CD14-positive monocyte (primary cell): ENCODE measurements at regions not wholly inside any gene's neighbourhood (a gene's known extent, or its start where the extent isn't known, plus 50 kb on each side); places are given as distances from the start of the nearest gene placed in this dataset.

Experiments used
- DNase-seq, 3 donors: peaks; one replicate each; pipeline ENCODE4 v3.0.0-alpha.2; 2011 to 2022
- H2AFZ ChIP-seq: 2 replicates; pipeline ENCODE4 v1.6.0; 2012; ENCODE audit warnings: mild to moderate bottlenecking, low read depth, low read length, inconsistent platforms; ENCODE audit not compliant: insufficient read depth, poor library complexity, severe bottlenecking
- H3K27ac ChIP-seq, 2 donors: 1 replicate in 1 of 2; 2 replicates in 1 of 2; pipeline ENCODE4 v1.5.1; 2012 to 2013; ENCODE audit warnings: low read length in 2 of 2, control low read depth in 1 of 2, inconsistent platforms in 1 of 2, low read depth in 1 of 2, mild to moderate bottlenecking in 1 of 2
- H3K27me3 ChIP-seq, 2 donors: one replicate each; pipeline versions ENCODE4 v1.6.0 to v1.6.1; 2011 to 2013; ENCODE audit warnings: low read length in 2 of 2; ENCODE audit not compliant: control insufficient read depth in 2 of 2, insufficient read depth in 2 of 2
- H3K36me3 ChIP-seq, 2 donors: replicated peaks in 1 of 2; 1 replicate in 1 of 2; 2 replicates in 1 of 2; pipeline versions ENCODE4 v1.5.1 to v1.6.1; 2012 to 2013; ENCODE audit warnings: low read length in 2 of 2, control low read depth in 1 of 2, inconsistent platforms in 1 of 2, mild to moderate bottlenecking in 1 of 2; ENCODE audit not compliant: insufficient read depth in 2 of 2, control insufficient read depth in 1 of 2
- H3K4me1 ChIP-seq, 2 donors: 1 replicate in 1 of 2; 2 replicates in 1 of 2; pipeline versions ENCODE4 v1.5.1 to v1.6.1; 2012 to 2013; ENCODE audit warnings: low read length in 2 of 2, control low read depth in 1 of 2, inconsistent platforms in 1 of 2, mild to moderate bottlenecking in 1 of 2, moderate library complexity in 1 of 2; ENCODE audit not compliant: insufficient read depth in 2 of 2, control insufficient read depth in 1 of 2
- H3K4me2 ChIP-seq: replicated peaks from 2 replicates; pipeline ENCODE3; 2012; ENCODE audit warnings: low read length, moderate library complexity, mild to moderate bottlenecking; ENCODE audit not compliant: poor library complexity, severe bottlenecking; ENCODE audit errors: extremely low read depth
- H3K4me3 ChIP-seq, 3 experiments: fragments of 200-600 bp in 1 of 3; sonication (generic) in 1 of 3; replicated peaks in 1 of 3; 1 replicate in 2 of 3; 2 replicates in 1 of 3; pipeline ENCODE4 v1.5.1; 2011 to 2013; ENCODE audit warnings: low read length in 3 of 3, mild to moderate bottlenecking in 3 of 3, control low read depth in 2 of 3, low read depth in 2 of 3, inconsistent platforms in 1 of 3, moderate library complexity in 1 of 3
- H3K79me2 ChIP-seq: 2 replicates; pipeline ENCODE4 v1.6.0; 2012; ENCODE audit warnings: mild to moderate bottlenecking, control low read depth, inconsistent platforms, low read length, moderate library complexity; ENCODE audit not compliant: insufficient read depth
- H3K9ac ChIP-seq: 2 replicates; pipeline ENCODE4 v1.6.0; 2017; ENCODE audit warnings: low read length, mild to moderate bottlenecking; ENCODE audit not compliant: insufficient read depth, poor library complexity, severe bottlenecking
- H3K9me3 ChIP-seq, 2 donors: replicated peaks in 1 of 2; 1 replicate in 1 of 2; 2 replicates in 1 of 2; pipeline versions ENCODE4 v1.5.1 to v1.6.1; 2012 to 2013; ENCODE audit warnings: low read length in 2 of 2, control low read depth in 1 of 2; ENCODE audit not compliant: control insufficient read depth in 1 of 2, insufficient read depth in 1 of 2
- H4K20me1 ChIP-seq: 2 replicates; pipeline ENCODE4 v1.6.0; 2012; ENCODE audit warnings: mild to moderate bottlenecking, low read length, control low read depth, moderate library complexity; ENCODE audit not compliant: insufficient read depth
- H3K27ac Mint-ChIP-seq, 7 donors: one replicate each; pipeline ENCODE4 v1.8.0; 2020; ENCODE audit warnings: mild to moderate bottlenecking in 7 of 7, mixed read lengths in 7 of 7, moderate library complexity in 6 of 7, inconsistent platforms in 2 of 7
- H3K27me3 Mint-ChIP-seq, 3 donors: one replicate each; pipeline ENCODE4 v1.8.0; 2021 to 2022; ENCODE audit warnings: low read depth in 3 of 3, mild to moderate bottlenecking in 3 of 3, mixed read lengths in 3 of 3, moderate library complexity in 3 of 3, inconsistent platforms in 1 of 3
- H3K36me3 Mint-ChIP-seq, 2 donors: one replicate each; pipeline ENCODE4 v1.8.0; 2020; ENCODE audit warnings: mixed read lengths in 2 of 2, inconsistent platforms in 1 of 2, mild to moderate bottlenecking in 1 of 2
- H3K4me1 Mint-ChIP-seq: one replicate; pipeline ENCODE4 v1.8.0; 2020; ENCODE audit warnings: mild to moderate bottlenecking, mixed read lengths
- H3K4me3 Mint-ChIP-seq, 2 donors: one replicate each; pipeline ENCODE4 v1.8.0; 2020; ENCODE audit warnings: mild to moderate bottlenecking in 2 of 2, mixed read lengths in 2 of 2, moderate library complexity in 1 of 2
- H3K9me3 Mint-ChIP-seq, 7 donors: one replicate each; pipeline ENCODE4 v1.8.0; 2020 to 2022; ENCODE audit warnings: mixed read lengths in 7 of 7, mild to moderate bottlenecking in 6 of 7, moderate library complexity in 6 of 7, inconsistent platforms in 2 of 7
- WGBS: methylation state at CpG from one replicate; pipeline ENCODE4 v1.1.5; 2013; ENCODE audit warnings: missing lambda C conversion rate; ENCODE audit not compliant: insufficient coverage; 5-methylcytosine and 5-hydroxymethylcytosine counted together
- intact Hi-C, 2 donors: fragments of 100-400 bp; cut with micrococcal nuclease; formaldehyde crosslinking; loops; one replicate each; pipeline versions ENCODE4 v1.15.0 to v1.15.1; 2023
- TF ChIP-seq, protein P1 (sequence below): fragments of 200-600 bp; IDR thresholded peaks from one replicate; pipeline ENCODE4 v1.8.0; 2022; ENCODE audit warnings: antibody characterized with exemption, mild to moderate bottlenecking

DNA sequence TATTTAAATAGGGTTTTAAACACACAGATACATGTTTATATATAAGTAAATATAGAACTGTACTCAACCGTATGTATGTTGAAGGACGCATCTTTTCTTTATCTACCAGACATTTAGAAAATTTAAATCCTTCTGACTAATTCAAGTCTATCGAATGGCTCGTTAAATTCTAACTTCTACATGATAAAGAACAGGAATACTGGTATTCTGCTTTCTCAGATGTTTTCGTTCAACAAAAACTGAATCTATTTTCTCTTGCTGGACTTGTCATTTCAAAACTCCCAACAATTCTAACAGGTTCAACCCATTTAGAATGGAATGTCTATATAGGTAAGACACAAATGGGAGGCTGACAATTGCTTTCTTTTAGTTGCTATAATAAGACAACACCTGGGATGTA lies 978.3 kb upstream of the ADGRL3 start:
- H3K36me3 ChIP-seq, result no peaks in the 10 kb centered on the region
- Mint-ChIP-seq H3K27me3 (no peaks in the 10 kb centered on the region), H3K4me3 (no peak overlapping the region), H3K36me3 (no peaks in the 10 kb centered on the region), H3K9me3 (no peaks in the 10 kb centered on the region), H3K4me1 (no peaks in the 10 kb centered on the region), H3K27ac (no peak overlapping the region)
- no peak overlapping the region for H3K27ac ChIP-seq
- H3K4me2 ChIP-seq, result no peak overlapping the region
- no peak for DNase-seq
- no peak overlapping the region for H2AFZ ChIP-seq
- no peak overlapping the region for H3K9ac ChIP-seq
- H3K9me3 ChIP-seq, result no peaks in the 10 kb centered on the region
- no peaks in the 10 kb centered on the region for H3K4me1 ChIP-seq
- WGBS, result no CpG with 5 or more reads among the region's 5 CpGs
- H3K4me3 ChIP-seq, result no peak overlapping the region
- no peaks in the 10 kb centered on the region for H4K20me1 ChIP-seq
- intact Hi-C loops, result no loop called here
- H3K79me2 ChIP-seq, result no peaks in the 10 kb centered on the region
- TF ChIP-seq, protein P1, sequence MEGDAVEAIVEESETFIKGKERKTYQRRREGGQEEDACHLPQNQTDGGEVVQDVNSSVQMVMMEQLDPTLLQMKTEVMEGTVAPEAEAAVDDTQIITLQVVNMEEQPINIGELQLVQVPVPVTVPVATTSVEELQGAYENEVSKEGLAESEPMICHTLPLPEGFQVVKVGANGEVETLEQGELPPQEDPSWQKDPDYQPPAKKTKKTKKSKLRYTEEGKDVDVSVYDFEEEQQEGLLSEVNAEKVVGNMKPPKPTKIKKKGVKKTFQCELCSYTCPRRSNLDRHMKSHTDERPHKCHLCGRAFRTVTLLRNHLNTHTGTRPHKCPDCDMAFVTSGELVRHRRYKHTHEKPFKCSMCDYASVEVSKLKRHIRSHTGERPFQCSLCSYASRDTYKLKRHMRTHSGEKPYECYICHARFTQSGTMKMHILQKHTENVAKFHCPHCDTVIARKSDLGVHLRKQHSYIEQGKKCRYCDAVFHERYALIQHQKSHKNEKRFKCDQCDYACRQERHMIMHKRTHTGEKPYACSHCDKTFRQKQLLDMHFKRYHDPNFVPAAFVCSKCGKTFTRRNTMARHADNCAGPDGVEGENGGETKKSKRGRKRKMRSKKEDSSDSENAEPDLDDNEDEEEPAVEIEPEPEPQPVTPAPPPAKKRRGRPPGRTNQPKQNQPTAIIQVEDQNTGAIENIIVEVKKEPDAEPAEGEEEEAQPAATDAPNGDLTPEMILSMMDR, result no peak
- H3K27me3 ChIP-seq, result no peaks in the 10 kb centered on the region

DNA sequence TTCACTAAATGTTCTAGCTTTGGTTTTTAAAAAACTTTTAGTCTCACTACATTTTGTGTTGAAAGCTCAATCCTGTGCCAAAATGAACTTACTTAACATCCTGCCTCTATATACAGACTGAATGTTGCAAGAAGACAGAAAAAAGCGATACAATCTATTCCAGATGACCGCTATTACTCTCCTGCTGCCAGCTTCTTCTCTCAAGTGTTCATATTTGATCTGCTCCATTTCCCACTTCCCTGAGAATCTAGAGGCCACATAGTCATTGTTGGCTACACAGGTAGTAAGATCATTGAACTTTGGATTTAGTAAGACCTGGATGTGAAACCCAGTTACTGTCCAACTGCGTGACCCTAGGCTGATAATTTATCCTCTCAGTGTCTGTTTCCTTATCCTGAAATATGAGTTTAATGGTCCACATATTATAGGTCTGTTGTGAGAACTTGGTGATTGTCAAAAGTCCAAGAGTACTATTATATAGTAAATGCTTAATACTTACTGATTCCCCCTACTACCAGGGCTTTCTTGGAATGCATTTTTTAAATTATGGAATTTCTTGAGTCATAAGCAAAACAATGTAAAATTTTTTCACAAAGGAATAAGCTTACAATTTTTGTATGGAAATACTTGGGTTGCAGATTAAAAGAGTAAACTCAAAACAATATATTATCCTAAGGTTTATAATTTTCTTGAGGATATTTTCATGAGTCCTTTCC lies 976.8 kb upstream of the ADGRL3 start:
- WGBS, result no CpG with 5 or more reads among the region's 3 CpGs
- intact Hi-C loops, result no loop called here

More for the DNA sequence above, 976.8 kb upstream of the ADGRL3 start:
- no peaks in the 10 kb centered on the region for H3K36me3 Mint-ChIP-seq
- no peak for DNase-seq
- TF ChIP-seq, protein P1, result no peak
- Histone ChIP-seq H3K27me3 (no peaks in the 10 kb centered on the region), H3K9ac (no peak overlapping the region), H3K4me1 (no peaks in the 10 kb centered on the region), H2AFZ (no peak overlapping the region), H3K36me3 (no peaks in the 10 kb centered on the region), H3K4me2 (no peak overlapping the region), H4K20me1 (no peaks in the 10 kb centered on the region), H3K4me3 (no peak overlapping the region), H3K9me3 (no peaks in the 10 kb centered on the region), H3K27ac (no peak overlapping the region), H3K79me2 (no peaks in the 10 kb centered on the region)
- no peaks in the 10 kb centered on the region for H3K27me3 Mint-ChIP-seq
- no peak overlapping the region for H3K4me3 Mint-ChIP-seq
- H3K9me3 Mint-ChIP-seq, result no peaks in the 10 kb centered on the region
- no peak overlapping the region for H3K27ac Mint-ChIP-seq
- H3K4me1 Mint-ChIP-seq, result no peaks in the 10 kb centered on the region
